ENCODE measurements at regions not wholly inside any gene's neighbourhood (a gene's known extent, or its start where the extent isn't known, plus 50 kb on each side); places are given as distances from the start of the nearest gene placed in this dataset.
"Not testable (repeated sequence)": the region's sequence is repeated elsewhere in the genome, so short reads cannot be mapped to it uniquely, and the experiment has no call there.

- DNase-seq: no peak
Measured at GRCh38 chr2:67055387-67056304, 341.5 kb upstream of the ETAA1 start.

GRCh38 chr2:67057123-67057522 lies 340.0 kb upstream of the ETAA1 start:
- no peak for DNase-seq

GRCh38 chr2:67057901-67058703 lies 339.0 kb upstream of the ETAA1 start:
- DNase-seq: no peak

GRCh38 chr2:67065046-67065445 lies 332.1 kb upstream of the ETAA1 start:
- no peak for DNase-seq

GRCh38 chr2:67066782-67067181 lies 330.4 kb upstream of the ETAA1 start:
- no peak for DNase-seq

- DNase-seq: no peak
Measured at GRCh38 chr2:67067656-67068055, 329.5 kb upstream of the ETAA1 start.

GRCh38 chr2:67070826-67071225 lies 326.3 kb upstream of the ETAA1 start:
- DNase-seq: no peak

- no peak for DNase-seq
Measured at GRCh38 chr2:67075056-67075455, 322.1 kb upstream of the ETAA1 start.

- no peak for DNase-seq
Measured at GRCh38 chr2:67075530-67076238, 321.4 kb upstream of the ETAA1 start.

- no peak for DNase-seq
Measured at GRCh38 chr2:67076239-67076624, 320.9 kb upstream of the ETAA1 start.

- no peak for DNase-seq
Measured at GRCh38 chr2:67079729-67080128, 317.4 kb upstream of the ETAA1 start.

GRCh38 chr2:67082813-67083212 lies 314.3 kb upstream of the ETAA1 start:
- no peak for DNase-seq

- DNase-seq: no peak
Measured at GRCh38 chr2:67083951-67084350, 313.2 kb upstream of the ETAA1 start.

GRCh38 chr2:67085146-67085545 lies 312.0 kb upstream of the ETAA1 start:
- no peak for DNase-seq

GRCh38 chr2:67091681-67092080 lies 305.5 kb upstream of the ETAA1 start:
- no peak for DNase-seq

GRCh38 chr2:67095121-67095520 lies 302.0 kb upstream of the ETAA1 start:
- DNase-seq: no peak

- no peak for DNase-seq
Measured at GRCh38 chr2:67096886-67097285, 300.2 kb upstream of the ETAA1 start.

GRCh38 chr2:67103157-67103556 lies 294.0 kb upstream of the ETAA1 start:
- DNase-seq: no peak

- no peak for DNase-seq
Measured at GRCh38 chr2:67108231-67108630, 288.9 kb upstream of the ETAA1 start.

- DNase-seq: no peak
Measured at GRCh38 chr2:67124531-67124930, 272.6 kb upstream of the ETAA1 start.

- no peak for DNase-seq
Measured at GRCh38 chr2:67130531-67131256, 266.4 kb upstream of the ETAA1 start.

GRCh38 chr2:67131257-67131609 lies 265.9 kb upstream of the ETAA1 start:
- DNase-seq: no peak

GRCh38 chr2:67132441-67132940 lies 264.6 kb upstream of the ETAA1 start:
- DNase-seq: not testable (repeated sequence)
